GM23248 (cell line): ENCODE measurements at regions not wholly inside any gene's neighbourhood (a gene's known extent, or its start where the extent isn't known, plus 50 kb on each side); places are given as distances from the start of the nearest gene placed in this dataset.

Experiments used
- DNase-seq: peaks from one replicate; pipeline ENCODE4 v3.0.0-alpha.2; 2015
- H2AFZ ChIP-seq: fragments of 200-600 bp; sonication (generic); 2 replicates; pipeline ENCODE4 v1.6.1; 2016; ENCODE audit warnings: antibody characterized with exemption
- H3F3A ChIP-seq: fragments of 200-600 bp; sonication (generic); 2 replicates; pipeline ENCODE4 v1.6.1; 2016; ENCODE audit warnings: mild to moderate bottlenecking, antibody characterized with exemption, mixed run types; ENCODE audit not compliant: insufficient read depth
- H3K27ac ChIP-seq: fragments of 200-600 bp; sonication (generic); 2 replicates; pipeline ENCODE4 v1.5.1; 2016; ENCODE audit warnings: mild to moderate bottlenecking
- H3K27me3 ChIP-seq: fragments of 200-600 bp; sonication (generic); replicated peaks from 2 replicates; pipeline ENCODE4 v1.6.1; 2016; ENCODE audit warnings: mild to moderate bottlenecking; ENCODE audit not compliant: insufficient read depth
- H3K36me3 ChIP-seq: fragments of 200-600 bp; sonication (generic); 2 replicates; pipeline ENCODE4 v1.6.1; 2016; ENCODE audit warnings: low read depth, mild to moderate bottlenecking
- H3K4me1 ChIP-seq: fragments of 200-600 bp; sonication (generic); 2 replicates; pipeline ENCODE4 v1.6.1; 2016; ENCODE audit warnings: mild to moderate bottlenecking; ENCODE audit not compliant: insufficient read depth
- H3K4me2 ChIP-seq: fragments of 200-600 bp; sonication (generic); one replicate; pipeline ENCODE4 v1.6.1; 2016; ENCODE audit warnings: mild to moderate bottlenecking; ENCODE audit not compliant: unreplicated experiment
- H3K4me3 ChIP-seq: fragments of 200-600 bp; sonication (generic); 2 replicates; pipeline ENCODE4 v1.5.1; 2016; ENCODE audit warnings: mild to moderate bottlenecking
- H3K79me2 ChIP-seq: fragments of 200-600 bp; sonication (generic); 2 replicates; pipeline ENCODE4 v1.6.1; 2016; ENCODE audit warnings: mild to moderate bottlenecking; ENCODE audit not compliant: insufficient read depth
- H3K9ac ChIP-seq: fragments of 200-600 bp; sonication (generic); 2 replicates; pipeline ENCODE4 v1.6.1; 2016; ENCODE audit warnings: mild to moderate bottlenecking
- H3K9me2 ChIP-seq: fragments of 200-600 bp; sonication (generic); 2 replicates; pipeline ENCODE4 v1.6.1; 2016; ENCODE audit warnings: mixed run types, mild to moderate bottlenecking, moderate library complexity; ENCODE audit not compliant: insufficient read depth
- H3K9me3 ChIP-seq: fragments of 200-600 bp; sonication (generic); one replicate; pipeline ENCODE4 v1.6.1; 2017; ENCODE audit warnings: low read depth
- H4K20me1 ChIP-seq: fragments of 200-600 bp; sonication (generic); 2 replicates; pipeline ENCODE4 v1.6.0; 2016; ENCODE audit not compliant: insufficient read depth
- EZH2 ChIP-seq: fragments of 200-600 bp; sonication (generic); IDR thresholded peaks from 2 replicates; pipeline ENCODE4 v1.6.1; 2018; ENCODE audit warnings: antibody characterized with exemption, mild to moderate bottlenecking; ENCODE audit not compliant: insufficient read depth, poor library complexity, severe bottlenecking
- EZH2phosphoT487 ChIP-seq: fragments of 200-600 bp; sonication (generic); IDR thresholded peaks from 2 replicates; pipeline ENCODE4 v1.6.1; 2018; ENCODE audit warnings: antibody characterized with exemption, moderate library complexity, mild to moderate bottlenecking, low read depth; ENCODE audit not compliant: insufficient read depth
- WGBS, 2 experiments: methylation state at CpG; one replicate each; pipeline ENCODE4 v1.1.6; 2015 to 2017; ENCODE audit warnings: low lambda C conversion rate in 2 of 2, low coverage in 1 of 2; ENCODE audit errors: missing lambda C conversion rate in 2 of 2; 5-methylcytosine and 5-hydroxymethylcytosine counted together
- in situ Hi-C: fragments of 300-500 bp; cut with MboI; formaldehyde crosslinking; loops from 2 replicates; pipeline ENCODE4 v1.15.0; 2020

DNA sequence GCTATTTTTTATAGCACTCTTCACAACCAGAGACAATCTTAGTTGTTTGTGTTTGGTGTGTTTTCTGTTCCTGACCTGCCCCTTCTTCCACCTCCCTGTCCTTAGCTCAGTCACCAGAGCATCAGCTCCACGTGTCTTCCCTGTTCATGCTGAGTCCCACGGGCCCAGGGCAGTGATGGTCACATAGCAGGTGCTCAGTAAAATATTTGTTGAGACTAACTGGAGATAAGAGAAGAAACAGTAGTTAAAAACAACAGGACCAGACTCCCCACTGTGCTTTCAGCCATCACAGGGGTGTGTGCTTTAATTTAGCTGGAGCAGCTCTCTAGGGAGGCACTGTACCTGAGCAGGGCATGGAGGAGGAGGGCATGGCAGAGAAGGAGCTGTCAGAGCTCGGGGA lies 307.3 kb upstream of the ZNF32 start:
- no peak overlapping the region for H3K9ac ChIP-seq
- no peak for DNase-seq
- no peaks in the 10 kb centered on the region for H4K20me1 ChIP-seq
- no peak overlapping the region for H2AFZ ChIP-seq
- no peaks in the 10 kb centered on the region for H3K4me1 ChIP-seq
- no peaks in the 10 kb centered on the region for H3F3A ChIP-seq
- in situ Hi-C loops = no loop called here
- H3K9me2 ChIP-seq = no peaks in the 10 kb centered on the region
- H3K27me3 ChIP-seq = no peaks in the 10 kb centered on the region
- TF ChIP-seq EZH2phosphoT487 (no peak), EZH2 (no peak)
- WGBS, 2 experiments = 81 to 83% methylated on average over 3 of the region's 3 CpGs
- no peaks in the 10 kb centered on the region for H3K79me2 ChIP-seq
- H3K36me3 ChIP-seq = no peaks in the 10 kb centered on the region
- no peak overlapping the region for H3K4me3 ChIP-seq
- no peaks in the 10 kb centered on the region for H3K9me3 ChIP-seq
- no peak overlapping the region for H3K27ac ChIP-seq
- no peak overlapping the region for H3K4me2 ChIP-seq

DNA sequence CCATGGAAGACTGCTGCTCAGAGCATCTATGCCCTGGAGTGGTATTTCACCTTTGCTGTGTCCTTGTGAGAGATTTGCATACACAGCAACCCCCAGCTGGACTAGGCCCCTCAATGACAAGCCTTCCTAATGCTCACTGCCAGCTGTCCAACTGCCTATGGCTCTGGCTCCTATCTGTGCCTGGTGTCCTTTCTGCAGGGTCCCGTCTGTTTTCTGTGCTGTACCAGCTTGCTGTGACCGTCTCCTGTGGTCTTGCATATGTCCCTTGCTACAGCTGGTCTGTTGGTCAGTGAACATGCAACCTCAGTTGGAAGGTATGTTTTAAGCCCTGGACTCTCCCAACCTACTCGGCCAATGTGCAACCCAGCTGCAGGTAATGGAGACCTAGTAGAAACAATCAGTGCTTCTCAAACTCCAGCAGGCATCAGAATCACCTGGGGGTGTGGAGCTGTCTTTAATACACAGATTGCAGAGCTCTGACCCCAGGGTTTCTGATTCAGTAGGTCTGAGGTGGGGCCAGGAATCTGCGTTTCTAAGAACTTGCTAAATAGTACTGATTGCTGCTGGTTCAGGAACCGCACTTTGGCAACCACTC lies 306.4 kb upstream of the ZNF32 start:
- H2AFZ ChIP-seq = no peak overlapping the region
- no peaks in the 10 kb centered on the region for H3K4me1 ChIP-seq
- H3K4me2 ChIP-seq = no peak overlapping the region
- in situ Hi-C loops = no loop called here
- H4K20me1 ChIP-seq = no peaks in the 10 kb centered on the region
- no peak overlapping the region for H3K27ac ChIP-seq
- WGBS, 2 experiments = 95 to 96% methylated on average over 5 of the region's 5 CpGs
- H3K9ac ChIP-seq = no peak overlapping the region
- no peak for DNase-seq
- H3K36me3 ChIP-seq = no peaks in the 10 kb centered on the region
- TF ChIP-seq EZH2 (no peak), EZH2phosphoT487 (no peak)
- no peaks in the 10 kb centered on the region for H3K79me2 ChIP-seq
- no peaks in the 10 kb centered on the region for H3K9me3 ChIP-seq
- no peaks in the 10 kb centered on the region for H3F3A ChIP-seq
- H3K27me3 ChIP-seq = no peaks in the 10 kb centered on the region
- H3K4me3 ChIP-seq = no peak overlapping the region
- H3K9me2 ChIP-seq = no peaks in the 10 kb centered on the region

DNA sequence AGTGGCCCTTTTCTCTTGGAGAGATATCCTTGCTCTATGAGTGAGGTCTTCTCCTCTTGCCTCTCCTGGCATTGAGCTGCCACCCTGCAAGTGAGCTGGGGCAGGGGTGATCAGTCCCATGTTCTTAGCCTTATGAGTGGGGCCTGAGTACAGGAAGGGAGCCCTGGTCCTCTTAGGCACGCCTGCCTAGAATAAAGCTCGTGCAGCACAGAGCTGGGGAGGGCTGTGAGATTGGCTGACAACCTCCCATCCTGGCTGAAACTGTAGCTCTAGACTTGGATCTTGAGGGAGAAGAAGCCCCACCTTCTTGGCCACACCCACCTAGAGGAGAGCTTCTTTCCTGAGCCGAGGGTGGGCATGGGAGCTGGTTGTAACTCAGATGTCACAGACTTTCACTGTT lies 305.0 kb upstream of the ZNF32 start:
- no peaks in the 10 kb centered on the region for H3K4me1 ChIP-seq

DNA sequence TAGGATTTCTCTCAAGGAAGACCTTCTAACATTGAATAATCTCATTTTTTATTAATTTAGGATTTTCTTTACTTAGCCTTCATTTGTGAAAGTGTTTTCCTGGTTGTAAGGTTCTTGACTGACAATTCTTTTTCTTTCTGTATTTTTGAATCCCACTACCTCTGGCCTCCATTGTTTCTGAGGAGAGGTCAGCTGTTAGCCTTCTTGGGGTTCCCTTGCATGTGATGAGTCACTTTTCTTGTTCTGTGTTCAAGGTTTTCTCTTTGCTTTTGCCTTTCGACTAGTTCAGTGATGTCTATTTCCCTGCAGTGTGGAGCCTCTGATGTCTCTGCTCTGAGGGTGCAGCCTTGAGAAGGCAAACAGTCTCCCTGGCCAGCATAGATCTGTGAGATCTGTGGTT lies 304.1 kb upstream of the ZNF32 start:
- H3K4me2 ChIP-seq = no peak overlapping the region
- no peak overlapping the region for H2AFZ ChIP-seq
- no peak overlapping the region for H3K4me3 ChIP-seq
- H4K20me1 ChIP-seq = no peaks in the 10 kb centered on the region
- H3K27me3 ChIP-seq = no peaks in the 10 kb centered on the region
- DNase-seq = peak; percentile 27
- H3K9me3 ChIP-seq = no peaks in the 10 kb centered on the region
- no peaks in the 10 kb centered on the region for H3K4me1 ChIP-seq
- no peaks in the 10 kb centered on the region for H3K79me2 ChIP-seq
- TF ChIP-seq EZH2phosphoT487 (no peak), EZH2 (no peak)
- H3F3A ChIP-seq = no peaks in the 10 kb centered on the region
- in situ Hi-C loops = no loop called here
- 96 to 100% methylated on average over 1 of the region's 1 CpG for WGBS, 2 experiments
- H3K9me2 ChIP-seq = no peaks in the 10 kb centered on the region
- H3K27ac ChIP-seq = no peak overlapping the region
- no peaks in the 10 kb centered on the region for H3K36me3 ChIP-seq
- no peak overlapping the region for H3K9ac ChIP-seq

More for the DNA sequence above, 305.0 kb upstream of the ZNF32 start:
- Histone ChIP-seq H4K20me1 (no peaks in the 10 kb centered on the region), H3K9me3 (no peaks in the 10 kb centered on the region), H3K9ac (no peak overlapping the region), H3K79me2 (no peaks in the 10 kb centered on the region), H2AFZ (no peak overlapping the region), H3K36me3 (no peaks in the 10 kb centered on the region), H3K27ac (no peak overlapping the region), H3F3A (no peaks in the 10 kb centered on the region), H3K27me3 (no peaks in the 10 kb centered on the region), H3K9me2 (no peaks in the 10 kb centered on the region), H3K4me3 (no peak overlapping the region), H3K4me2 (no peak overlapping the region)
- no peak for TF ChIP-seq EZH2
- TF ChIP-seq EZH2phosphoT487 = no peak
- DNase-seq = no peak
- in situ Hi-C loops = no loop called here
- 62 to 71% methylated on average over 3 of the region's 3 CpGs for WGBS, 2 experiments

GRCh38 chr10:43949351-43949750 lies 300.7 kb upstream of the ZNF32 start:
- no peaks in the 10 kb centered on the region for H3K4me1 ChIP-seq
- H3K79me2 ChIP-seq = no peaks in the 10 kb centered on the region
- H3F3A ChIP-seq = no peaks in the 10 kb centered on the region
- no peaks in the 10 kb centered on the region for H3K9me2 ChIP-seq
- in situ Hi-C loops = no loop called here
- DNase-seq = no peak
- no peak for TF ChIP-seq EZH2phosphoT487
- TF ChIP-seq EZH2 = no peak
- H3K4me2 ChIP-seq = no peak overlapping the region
- H3K4me3 ChIP-seq = no peak overlapping the region
- no peak overlapping the region for H2AFZ ChIP-seq
- no peaks in the 10 kb centered on the region for H4K20me1 ChIP-seq
- no peaks in the 10 kb centered on the region for H3K36me3 ChIP-seq
- H3K27me3 ChIP-seq = no peaks in the 10 kb centered on the region
- H3K9me3 ChIP-seq = no peaks in the 10 kb centered on the region
- H3K9ac ChIP-seq = no peak overlapping the region
- WGBS, 2 experiments = 75 to 80% methylated on average over 4 of the region's 4 CpGs
- no peak overlapping the region for H3K27ac ChIP-seq
